Liver (tissue), 8 donors: ENCODE measurements at regions not wholly inside any gene's neighbourhood (a gene's known extent, or its start where the extent isn't known, plus 50 kb on each side); places are given as distances from the start of the nearest gene placed in this dataset.

Experiments used
- DNase-seq: peaks from one replicate; pipeline ENCODE4 v3.0.0-alpha.2; 2017; ENCODE audit warnings: low spot score
- H3K27ac ChIP-seq, 2 donors: one replicate each; pipeline ENCODE4 v1.7.0; 2013; ENCODE audit warnings: inconsistent platforms in 2 of 2, low read length in 2 of 2, control low read depth in 1 of 2, low read depth in 1 of 2, mild to moderate bottlenecking in 1 of 2
- H3K27me3 ChIP-seq, 4 donors: one replicate each; pipeline versions ENCODE4 v1.6.1 to v1.7.0; 2013; ENCODE audit warnings: low read length in 3 of 4, inconsistent platforms in 1 of 4, mild to moderate bottlenecking in 1 of 4, moderate library complexity in 1 of 4; ENCODE audit not compliant: control insufficient read depth in 4 of 4, insufficient read depth in 4 of 4
- H3K36me3 ChIP-seq, 4 donors: one replicate each; pipeline versions ENCODE4 v1.6.1 to v1.7.0; 2013; ENCODE audit warnings: low read length in 3 of 4, mild to moderate bottlenecking in 3 of 4, low read depth in 1 of 4, moderate library complexity in 1 of 4; ENCODE audit not compliant: control insufficient read depth in 4 of 4, insufficient read depth in 3 of 4
- H3K4me1 ChIP-seq, 4 donors: one replicate each; pipeline versions ENCODE4 v1.6.1 to v1.7.0; 2013; ENCODE audit warnings: low read length in 3 of 4, mild to moderate bottlenecking in 3 of 4, moderate library complexity in 1 of 4; ENCODE audit not compliant: control insufficient read depth in 4 of 4, insufficient read depth in 4 of 4
- H3K4me3 ChIP-seq, 3 donors: one replicate each; pipeline versions ENCODE4 v1.6.1 to v1.7.0; 2013; ENCODE audit warnings: low read length in 3 of 3, control low read depth in 1 of 3, low read depth in 1 of 3, mild to moderate bottlenecking in 1 of 3
- H3K9ac ChIP-seq, 2 donors: one replicate each; pipeline ENCODE4 v1.7.0; 2013; ENCODE audit warnings: low read length in 2 of 2, mild to moderate bottlenecking in 2 of 2, moderate library complexity in 2 of 2, control low read depth in 1 of 2, low read depth in 1 of 2
- H3K9me3 ChIP-seq, 4 donors: one replicate each; pipeline versions ENCODE4 v1.6.1 to v1.7.0; 2013; ENCODE audit warnings: low read length in 3 of 4; ENCODE audit not compliant: control insufficient read depth in 4 of 4
- CTCF ChIP-seq: fragments of 150-350 bp; IDR thresholded peaks from 2 replicates; pipeline ENCODE4 v1.5.1; 2017; ENCODE audit warnings: improper control_type of control experiment, low read depth, low read length; ENCODE audit not compliant: missing input control
- EGR1 ChIP-seq, 2 donors: IDR thresholded peaks; 2 replicates each; pipeline ENCODE4 v1.6.1; 2016 to 2018; ENCODE audit warnings: antibody characterized with exemption in 2 of 2, low read depth in 2 of 2
- FOXA1 ChIP-seq: IDR thresholded peaks from 2 replicates; pipeline ENCODE4 v1.6.1; 2016; ENCODE audit warnings: antibody characterized with exemption
- FOXA2 ChIP-seq: IDR thresholded peaks from 2 replicates; pipeline ENCODE4 v1.6.1; 2016; ENCODE audit warnings: antibody characterized with exemption
- GABPA ChIP-seq, 2 donors: IDR thresholded peaks in 1 of 2; conservative IDR thresholded peaks in 1 of 2; 2 replicates each; pipeline ENCODE4 v1.6.1; 2016; ENCODE audit warnings: antibody characterized with exemption in 2 of 2, mild to moderate bottlenecking in 1 of 2, moderate library complexity in 1 of 2
- HNF4A ChIP-seq, 2 donors: conservative IDR thresholded peaks; 2 replicates each; pipeline ENCODE4 v1.6.1; 2016; ENCODE audit warnings: antibody characterized with exemption in 2 of 2, mild to moderate bottlenecking in 2 of 2
- HNF4G ChIP-seq: IDR thresholded peaks from 2 replicates; pipeline ENCODE4 v1.6.1; 2016; ENCODE audit warnings: antibody characterized with exemption
- JUND ChIP-seq, 2 donors: IDR thresholded peaks; 2 replicates each; pipeline ENCODE4 v1.6.1; 2016; ENCODE audit warnings: antibody characterized with exemption in 2 of 2
- MAX ChIP-seq: IDR thresholded peaks from 2 replicates; pipeline ENCODE4 v1.6.1; 2016; ENCODE audit warnings: antibody characterized with exemption
- NR2F2 ChIP-seq: IDR thresholded peaks from 2 replicates; pipeline ENCODE4 v1.6.1; 2016; ENCODE audit warnings: antibody characterized with exemption
- RAD21 ChIP-seq, 2 donors: IDR thresholded peaks; 2 replicates each; pipeline ENCODE4 v1.6.1; 2016; ENCODE audit warnings: antibody characterized with exemption in 2 of 2, mild to moderate bottlenecking in 2 of 2
- REST ChIP-seq: IDR thresholded peaks from 2 replicates; pipeline ENCODE4 v1.6.1; 2016; ENCODE audit warnings: antibody characterized with exemption, mild to moderate bottlenecking
- RXRA ChIP-seq, 2 donors: IDR thresholded peaks; 2 replicates each; pipeline ENCODE4 v1.6.1; 2017 to 2018; ENCODE audit warnings: antibody characterized with exemption in 2 of 2, mild to moderate bottlenecking in 1 of 2
- SP1 ChIP-seq: IDR thresholded peaks from 2 replicates; pipeline ENCODE4 v1.6.1; 2018; ENCODE audit warnings: antibody characterized with exemption, mild to moderate bottlenecking
- YY1 ChIP-seq: IDR thresholded peaks from 2 replicates; pipeline ENCODE4 v1.6.1; 2016; ENCODE audit warnings: antibody characterized with exemption, mild to moderate bottlenecking
- ZBTB33 ChIP-seq: IDR thresholded peaks from 2 replicates; pipeline ENCODE4 v1.6.1; 2016; ENCODE audit warnings: antibody characterized with exemption
- WGBS: extraction: QIAGEN DNeasy Blood & Tissue Kit; methylation state at CpG from one replicate; pipeline ENCODE4 v1.1.7; 2013; 5-methylcytosine and 5-hydroxymethylcytosine counted together
- TF ChIP-seq, protein P1 (sequence below): IDR thresholded peaks from 2 replicates; pipeline ENCODE4 v1.6.1; 2016; ENCODE audit warnings: antibody characterized with exemption
- donor health status: healthy.
- donor health status: healthy.
- donor health status: healthy.
- donor health status: healthy.
- donor health status: healthy.

DNA sequence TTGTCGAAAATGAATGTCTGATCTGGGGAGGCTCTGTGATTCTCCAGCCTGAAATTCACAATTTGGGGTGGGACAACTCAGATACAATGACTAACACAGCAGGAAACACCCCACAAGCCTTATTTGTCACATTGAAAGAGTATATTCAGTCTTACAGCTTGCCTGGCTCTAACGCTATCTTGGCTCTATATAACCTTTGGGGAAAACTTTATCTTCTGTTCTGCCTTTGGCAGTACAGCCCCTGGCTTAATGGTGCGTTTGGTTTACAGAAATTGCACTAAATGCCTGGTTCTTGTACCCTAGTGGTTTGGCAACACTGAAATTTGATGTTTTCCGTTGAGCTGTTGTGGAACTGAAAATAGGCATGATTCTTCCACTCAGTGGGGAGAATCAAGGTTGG lies 178.1 kb upstream of the VEGFC start:
- no peaks in the 10 kb centered on the region for H3K27me3 ChIP-seq
- H3K27ac ChIP-seq = no peak overlapping the region
- H3K4me3 ChIP-seq = no peak overlapping the region
- no peaks in the 10 kb centered on the region for H3K4me1 ChIP-seq
- no peaks in the 10 kb centered on the region for H3K36me3 ChIP-seq
- no peak for DNase-seq
- WGBS = 61% methylated on average over 4 of the region's 4 CpGs
- no peak for TF ChIP-seq NR2F2
- no peak for TF ChIP-seq HNF4G
- no peak for TF ChIP-seq RXRA (IDR thresholded peaks at IDR 0.05)
- no peak for TF ChIP-seq JUND (IDR thresholded peaks at IDR 0.05)
- TF ChIP-seq RAD21 (IDR thresholded peaks at IDR 0.05) = no peak
- H3K9ac ChIP-seq = no peak overlapping the region
- no peaks in the 10 kb centered on the region for H3K9me3 ChIP-seq

DNA sequence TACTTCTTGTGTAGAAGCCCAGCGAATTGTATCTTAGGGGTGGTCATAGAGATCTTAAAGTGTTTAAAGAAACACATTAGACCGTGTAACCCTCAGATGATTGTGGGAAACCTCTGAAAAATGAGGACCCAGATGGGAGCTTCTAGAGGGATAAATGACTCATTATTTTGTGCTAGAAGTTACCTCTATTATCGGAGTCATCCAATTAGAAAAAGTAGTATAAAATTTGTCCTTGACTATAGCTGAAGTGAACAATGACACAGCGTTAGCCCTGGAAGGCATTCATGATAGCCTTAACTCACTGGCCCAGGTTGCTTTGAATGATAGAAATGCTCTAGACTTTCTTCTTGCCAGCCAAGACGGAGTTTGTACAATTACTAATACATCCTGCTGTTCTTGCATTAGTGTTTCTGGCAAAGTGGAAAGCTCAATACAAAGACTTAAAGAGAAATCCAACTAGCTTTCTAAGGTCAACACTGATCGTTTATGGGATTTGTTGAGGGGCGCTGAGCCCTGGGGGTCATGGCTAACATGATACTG lies 178.9 kb upstream of the VEGFC start:
- Histone ChIP-seq H3K4me3 (no peak overlapping the region), H3K36me3 (no peaks in the 10 kb centered on the region), H3K9me3 (no peaks in the 10 kb centered on the region), H3K4me1 (no peaks in the 10 kb centered on the region), H3K27ac (no peak overlapping the region), H3K9ac (no peak overlapping the region), H3K27me3 (no peaks in the 10 kb centered on the region)
- WGBS = 78% methylated on average over 7 of the region's 7 CpGs
- TF ChIP-seq HNF4G = no peak
- TF ChIP-seq EGR1 (IDR thresholded peaks at IDR 0.05; ENCODE audit: low read depth in 2 of 2) = no peak
- no peak for TF ChIP-seq FOXA1
- no peak for TF ChIP-seq GABPA (IDR thresholded peaks at IDR 0.05 in 1 of 2, conservative IDR thresholded peaks at IDR 0.05 in 1 of 2)
- TF ChIP-seq JUND (IDR thresholded peaks at IDR 0.05) = no peak
- TF ChIP-seq YY1 = no peak
- TF ChIP-seq HNF4A (conservative IDR thresholded peaks at IDR 0.05) = no peak
- TF ChIP-seq NR2F2 = no peak
- DNase-seq = no peak

DNA sequence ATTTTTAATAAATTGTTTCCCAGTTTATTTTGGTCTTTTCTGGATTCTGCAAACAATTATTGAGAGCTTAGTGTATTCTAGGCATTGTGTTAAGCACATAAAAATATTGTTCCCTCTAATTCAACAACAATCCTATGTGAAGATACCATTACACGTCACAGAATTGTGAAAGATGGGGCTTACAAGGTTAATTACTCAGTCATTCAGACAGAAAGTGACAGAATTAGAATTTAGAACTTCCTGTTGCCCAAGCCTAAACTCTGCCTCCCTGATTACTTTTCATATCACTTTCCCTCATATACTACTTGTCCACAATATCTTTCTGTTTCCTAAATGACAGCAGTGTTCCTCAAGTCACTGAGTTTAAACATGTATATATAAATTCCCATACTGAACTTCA lies 186.7 kb upstream of the VEGFC start:
- Histone ChIP-seq H3K36me3 (no peaks in the 10 kb centered on the region), H3K4me3 (no peak overlapping the region), H3K4me1 (no peaks in the 10 kb centered on the region), H3K27ac (no peak overlapping the region), H3K9me3 (no peaks in the 10 kb centered on the region), H3K9ac (no peak overlapping the region), H3K27me3 (no peaks in the 10 kb centered on the region)
- TF ChIP-seq SP1 = no peak
- TF ChIP-seq, protein P1, sequence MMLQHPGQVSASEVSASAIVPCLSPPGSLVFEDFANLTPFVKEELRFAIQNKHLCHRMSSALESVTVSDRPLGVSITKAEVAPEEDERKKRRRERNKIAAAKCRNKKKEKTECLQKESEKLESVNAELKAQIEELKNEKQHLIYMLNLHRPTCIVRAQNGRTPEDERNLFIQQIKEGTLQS = no peak
- TF ChIP-seq YY1 = no peak
- no peak for TF ChIP-seq FOXA2
- no peak for TF ChIP-seq EGR1 (IDR thresholded peaks at IDR 0.05; ENCODE audit: low read depth in 2 of 2)
- TF ChIP-seq GABPA (IDR thresholded peaks at IDR 0.05 in 1 of 2, conservative IDR thresholded peaks at IDR 0.05 in 1 of 2) = no peak
- TF ChIP-seq JUND (IDR thresholded peaks at IDR 0.05) = no peak
- TF ChIP-seq FOXA1 = no peak
- TF ChIP-seq RAD21 (IDR thresholded peaks at IDR 0.05) = no peak
- TF ChIP-seq MAX = no peak
- no peak for TF ChIP-seq HNF4A (conservative IDR thresholded peaks at IDR 0.05)
- TF ChIP-seq REST = no peak
- no peak for TF ChIP-seq RXRA (IDR thresholded peaks at IDR 0.05)
- no peak for TF ChIP-seq ZBTB33
- TF ChIP-seq NR2F2 = no peak
- TF ChIP-seq CTCF = no peak
- TF ChIP-seq HNF4G = no peak
- 32% methylated on average over 1 of the region's 1 CpG for WGBS
- DNase-seq = no peak
